GM18520 (cell line): ENCODE measurements at regions not wholly inside any gene's neighbourhood (a gene's known extent, or its start where the extent isn't known, plus 50 kb on each side); places are given as distances from the start of the nearest gene placed in this dataset.

ENCODE experiments used
- ATAC-seq: cut with Tn5 transposase; IDR thresholded peaks from one replicate; pipeline ENCODE4 v1.9.1; 2021; ENCODE audit not compliant: unreplicated experiment

GRCh38 chr16:52805559-52806168 lies 247.0 kb downstream of the CHD9NB start:
- no peak for ATAC-seq

DNA sequence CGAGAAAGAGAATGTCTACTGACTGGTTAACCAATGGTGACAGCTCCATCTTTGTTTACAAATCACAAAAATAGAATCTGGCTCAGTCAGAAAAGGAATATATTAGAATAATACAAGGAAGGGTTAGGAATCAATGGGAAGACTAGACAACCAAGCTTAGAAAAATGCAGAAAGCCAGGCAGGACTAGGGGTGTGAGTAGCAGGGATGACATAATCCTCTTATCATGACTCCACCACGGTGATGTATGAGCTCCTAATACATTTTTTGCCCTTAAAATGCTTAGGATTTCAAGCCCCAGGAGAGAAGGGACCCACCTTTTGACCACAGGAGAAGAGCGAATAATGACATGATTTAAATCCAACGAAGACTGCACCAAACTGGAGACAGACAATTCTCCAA lies 252.3 kb downstream of the CHD9NB start:
- no peak for ATAC-seq

DNA sequence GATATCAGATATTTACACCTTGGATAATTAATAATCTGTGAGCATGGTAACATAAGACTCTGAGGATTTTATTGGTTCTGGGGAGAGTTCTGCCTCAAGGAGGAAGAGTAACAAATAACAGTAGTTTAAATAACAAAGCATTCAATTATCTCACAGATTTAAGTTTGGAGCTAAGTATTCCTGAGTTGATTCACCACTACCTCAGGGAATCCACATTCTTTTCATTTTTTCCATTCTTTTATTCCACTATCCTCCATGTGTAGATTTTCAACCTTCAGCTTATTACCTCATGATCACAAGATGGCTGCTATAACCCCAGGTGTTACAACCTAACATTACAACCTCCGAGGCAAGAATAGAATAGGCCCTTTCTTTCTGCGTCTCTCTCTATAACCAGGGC lies 252.2 kb upstream of the TOX3 start:
- ATAC-seq = no peak

DNA sequence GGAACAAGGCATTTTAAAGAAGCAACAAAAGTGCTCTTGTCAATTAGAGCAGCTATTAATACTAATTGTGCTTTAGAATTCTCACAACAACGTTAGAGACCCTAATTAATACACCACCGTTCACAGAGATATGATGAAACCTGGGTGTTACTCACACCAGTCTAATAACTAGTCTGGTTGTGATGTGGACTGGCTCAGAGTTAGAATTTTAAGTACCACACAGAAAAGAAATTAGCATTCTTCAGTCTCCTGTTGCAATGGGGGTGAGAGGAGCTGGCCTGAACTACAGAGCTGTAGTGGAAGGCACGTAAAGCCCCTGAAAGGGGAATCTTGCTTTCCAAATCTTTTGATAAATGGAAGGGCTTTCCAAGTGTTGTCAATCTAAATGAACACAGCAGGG lies 240.8 kb upstream of the TOX3 start:
- no peak for ATAC-seq

DNA sequence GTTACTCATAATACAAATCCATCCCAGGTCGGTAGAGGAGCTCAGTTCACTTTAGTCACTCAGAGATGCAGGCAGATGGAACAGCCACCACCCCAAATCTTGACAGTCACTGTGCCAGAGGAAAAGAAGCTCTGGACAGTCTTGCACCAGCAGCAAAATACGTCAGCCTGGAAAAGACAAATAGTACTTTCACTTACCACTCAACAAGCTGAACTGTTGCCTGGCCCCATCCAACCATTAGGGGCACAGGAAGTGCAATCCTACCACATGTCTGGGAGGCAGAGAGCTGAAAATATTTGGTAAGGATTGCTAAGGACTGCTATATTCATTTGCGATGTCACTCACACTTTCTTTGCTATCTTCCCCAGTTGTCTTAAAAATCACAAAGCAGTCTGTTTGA lies 239.1 kb upstream of the TOX3 start:
- ATAC-seq = no peak

- no peak for ATAC-seq
These were observed 238.7 kb upstream of the TOX3 start for GRCh38 chr16:52785653-52786052.

DNA sequence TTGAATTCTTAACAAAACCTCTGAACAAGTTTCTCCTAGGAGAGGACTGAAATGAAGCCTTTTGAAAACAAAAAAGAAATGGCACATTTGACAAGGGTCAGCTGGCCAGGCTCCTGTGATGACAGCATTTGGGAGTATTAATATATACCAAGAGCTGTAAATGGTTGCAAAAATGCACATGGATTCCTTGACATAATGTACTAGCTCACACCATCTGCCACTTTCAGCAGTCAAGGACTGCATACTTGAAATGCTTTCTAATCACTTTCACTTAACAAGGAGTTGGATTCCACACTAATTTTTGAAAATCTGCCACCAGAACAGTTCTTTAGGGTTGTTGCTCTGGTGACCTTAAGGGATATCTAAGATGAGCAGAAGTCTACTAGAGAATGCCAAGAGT lies 236.7 kb upstream of the TOX3 start:
- no peak for ATAC-seq

- no peak for ATAC-seq
These were observed 234.2 kb upstream of the TOX3 start for GRCh38 chr16:52781005-52781630.

GRCh38 chr16:52773026-52773425 lies 226.1 kb upstream of the TOX3 start:
- ATAC-seq = no peak

GRCh38 chr16:52770828-52771227 lies 223.9 kb upstream of the TOX3 start:
- ATAC-seq = no peak

DNA sequence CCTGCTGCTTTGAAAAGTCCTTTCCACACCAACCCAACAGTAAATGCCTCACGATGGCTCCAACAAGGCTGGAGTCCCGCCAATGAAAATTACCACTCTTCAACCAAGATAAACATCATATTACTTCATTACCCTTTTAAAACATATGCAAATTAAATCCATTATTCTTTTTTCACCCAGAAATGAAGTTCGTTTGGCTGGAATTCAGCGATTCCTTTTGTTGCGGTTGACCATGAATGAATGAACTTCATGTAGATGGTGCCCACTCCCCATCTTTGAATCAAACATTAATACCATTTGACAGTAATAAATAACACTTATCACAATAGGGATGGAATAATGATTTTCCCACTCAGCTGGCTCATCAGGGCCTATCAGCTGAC lies 211.5 kb upstream of the TOX3 start:
- no peak for ATAC-seq

DNA sequence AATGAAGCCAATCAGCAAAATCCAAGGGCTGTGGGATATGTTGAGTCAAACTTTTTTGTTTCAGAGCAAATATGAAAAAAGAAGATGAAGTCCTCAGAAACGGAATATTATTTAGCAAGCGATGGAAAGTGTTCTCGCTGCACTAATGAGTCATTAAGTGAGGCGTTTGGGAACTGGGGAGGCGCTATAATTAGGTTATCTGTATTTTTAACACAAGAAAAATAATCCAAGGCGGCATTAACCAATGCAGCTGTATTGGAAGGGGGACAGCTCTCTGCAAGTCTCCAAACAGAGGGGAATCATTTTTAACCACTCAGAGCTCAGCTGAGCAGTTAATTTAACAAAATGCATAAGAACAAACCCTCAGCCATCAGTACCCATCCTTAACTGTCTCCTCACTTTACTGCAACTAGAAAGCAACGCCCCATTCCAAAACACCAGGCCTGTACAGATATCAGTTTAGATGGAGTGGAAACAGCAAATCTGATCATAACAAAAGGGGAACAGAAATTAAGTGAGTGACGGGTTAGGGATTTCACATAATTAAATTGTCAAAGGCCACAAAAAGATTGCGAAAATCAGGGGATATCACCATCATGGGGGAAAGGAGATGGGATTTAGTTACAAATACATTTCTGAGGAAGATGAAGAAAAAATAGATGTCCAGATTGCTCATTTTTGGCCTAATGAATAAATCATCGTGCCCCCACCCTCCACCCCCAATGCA lies 211.0 kb upstream of the TOX3 start:
- ATAC-seq = no peak

DNA sequence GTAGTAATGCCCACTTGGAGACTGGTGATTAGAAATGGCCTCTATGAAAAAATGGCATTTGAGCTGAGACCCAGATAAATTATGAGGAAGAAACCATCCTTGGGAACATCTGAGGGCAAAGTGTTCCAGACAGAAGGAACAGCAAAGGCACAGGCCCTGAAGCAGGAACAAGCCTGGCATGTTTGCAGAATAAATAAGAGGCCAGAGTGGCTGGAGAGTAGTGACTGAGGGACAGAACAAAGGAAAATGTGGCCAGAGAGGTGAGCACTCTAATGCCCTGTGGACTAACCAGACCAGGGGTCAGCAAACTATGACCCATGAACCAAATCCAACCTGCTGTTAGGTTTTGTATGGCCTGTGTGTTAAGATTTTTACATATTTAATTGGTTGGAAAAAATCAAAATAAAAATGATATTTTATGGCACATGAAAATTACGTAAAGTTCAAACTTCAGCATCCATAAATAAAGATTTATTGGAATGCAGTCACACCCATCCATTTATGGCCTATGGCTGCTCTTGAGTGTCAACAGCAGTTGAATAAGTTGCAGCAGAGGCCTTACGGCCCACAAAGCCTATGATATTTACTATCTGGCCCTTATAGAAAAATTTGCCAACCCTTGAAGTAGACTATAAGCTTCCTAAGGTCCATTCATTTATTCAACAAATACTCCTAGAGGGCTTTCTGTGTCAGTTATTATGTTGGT lies 210.0 kb upstream of the TOX3 start:
- no peak for ATAC-seq

DNA sequence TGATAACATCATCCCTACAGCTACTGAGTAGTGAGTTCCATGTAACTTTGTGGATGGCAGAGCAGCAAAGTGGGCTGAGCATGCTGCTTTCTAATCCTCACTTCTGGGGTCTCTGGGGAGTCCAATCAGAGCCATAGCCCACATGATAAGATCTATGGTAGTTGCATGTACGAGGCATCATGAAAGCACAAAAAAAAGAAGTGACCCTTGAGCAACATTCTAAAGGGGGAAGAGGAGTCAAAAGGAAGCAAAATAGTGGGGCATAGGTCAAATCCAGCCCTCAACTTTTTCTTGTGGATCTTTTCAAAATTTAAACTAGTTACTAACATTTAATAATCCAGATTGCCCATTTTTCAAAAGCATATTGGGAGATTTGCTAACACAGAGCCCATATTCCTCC lies 208.5 kb upstream of the TOX3 start:
- ATAC-seq = no peak

DNA sequence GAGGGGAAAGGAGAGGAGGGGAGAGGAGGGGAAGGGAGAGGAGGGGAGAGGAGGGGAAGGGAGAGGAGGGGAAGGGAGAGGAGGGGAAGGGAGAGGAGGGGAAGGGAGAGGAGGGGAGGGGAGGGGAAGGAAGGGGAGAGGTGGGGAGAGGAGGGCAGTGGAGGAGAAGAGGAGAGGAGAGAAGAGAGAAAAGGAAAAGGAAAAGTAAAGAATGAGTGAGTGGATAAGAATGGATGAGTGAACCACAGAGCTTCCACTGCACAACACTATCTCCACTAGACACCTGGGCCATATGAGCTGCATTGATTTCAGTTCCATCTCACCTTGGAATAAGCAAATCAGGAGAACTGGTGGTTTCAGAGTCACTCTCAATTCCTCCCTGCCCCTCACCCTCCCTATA lies 204.1 kb upstream of the TOX3 start:
- no peak for ATAC-seq

- ATAC-seq = no peak
These were observed 201.8 kb upstream of the TOX3 start for GRCh38 chr16:52748741-52749140.

DNA sequence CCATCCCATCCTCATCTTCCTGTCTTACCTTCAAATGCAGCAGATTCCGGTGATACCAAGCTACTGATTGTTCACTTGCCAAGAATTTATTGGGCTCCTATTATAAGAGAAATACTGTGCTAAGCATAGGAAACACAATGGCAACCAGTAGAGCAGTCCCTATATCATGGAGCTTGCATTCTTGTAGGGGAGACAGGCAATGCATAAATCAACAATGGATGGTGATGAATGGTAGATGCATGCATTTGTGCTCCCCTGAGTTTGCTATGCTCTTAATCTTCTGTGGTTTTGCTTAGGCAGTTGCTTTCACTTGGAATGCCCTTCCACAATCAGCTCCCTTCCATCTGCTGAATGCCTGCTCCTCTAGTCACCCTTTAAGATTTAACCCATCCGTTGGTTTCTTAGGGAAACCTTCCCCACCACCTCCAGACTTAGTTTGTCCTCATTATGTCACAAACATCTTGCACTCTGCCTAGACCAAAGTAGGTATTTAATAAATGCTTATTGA lies 200.2 kb upstream of the TOX3 start:
- no peak for ATAC-seq

DNA sequence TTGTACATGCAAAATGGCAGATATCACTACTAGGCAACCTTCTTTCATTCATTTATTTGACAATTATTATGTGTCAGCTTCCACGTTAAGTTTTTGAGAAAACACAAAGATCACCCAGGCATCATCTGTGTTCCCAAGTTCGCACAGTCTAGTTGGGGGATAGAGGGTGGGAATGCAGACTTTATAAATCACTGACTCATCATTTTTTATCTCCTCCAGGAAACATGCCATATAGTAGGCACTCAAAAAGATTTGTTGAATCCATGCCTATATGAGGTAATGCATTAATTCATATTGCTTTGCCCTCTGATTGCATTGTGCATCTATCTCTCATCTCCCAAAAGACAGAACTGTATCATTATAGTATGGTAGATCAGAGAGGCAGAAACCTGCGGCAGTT lies 196.8 kb upstream of the TOX3 start:
- ATAC-seq = no peak

GRCh38 chr16:52742608-52743170 lies 195.7 kb upstream of the TOX3 start:
- no peak for ATAC-seq

DNA sequence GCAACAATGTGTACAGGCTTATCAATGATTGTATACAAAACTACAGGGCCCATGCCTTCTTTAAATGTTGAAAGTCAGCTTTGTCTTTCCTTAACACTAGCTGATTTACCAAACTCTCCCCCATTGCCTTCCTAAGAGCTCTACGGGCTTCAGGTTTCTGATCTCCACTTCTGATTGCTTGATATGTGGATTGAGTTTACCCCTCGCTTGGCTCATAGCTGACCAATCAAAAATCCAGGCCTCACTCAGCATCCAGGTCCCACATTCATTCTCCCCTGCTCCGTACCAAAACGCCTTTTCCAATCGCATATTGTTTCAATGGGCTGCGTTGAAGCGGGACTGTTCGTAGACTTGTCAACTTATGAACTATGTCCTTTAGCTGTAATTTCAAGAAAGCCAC lies 195.1 kb upstream of the TOX3 start:
- no peak for ATAC-seq

DNA sequence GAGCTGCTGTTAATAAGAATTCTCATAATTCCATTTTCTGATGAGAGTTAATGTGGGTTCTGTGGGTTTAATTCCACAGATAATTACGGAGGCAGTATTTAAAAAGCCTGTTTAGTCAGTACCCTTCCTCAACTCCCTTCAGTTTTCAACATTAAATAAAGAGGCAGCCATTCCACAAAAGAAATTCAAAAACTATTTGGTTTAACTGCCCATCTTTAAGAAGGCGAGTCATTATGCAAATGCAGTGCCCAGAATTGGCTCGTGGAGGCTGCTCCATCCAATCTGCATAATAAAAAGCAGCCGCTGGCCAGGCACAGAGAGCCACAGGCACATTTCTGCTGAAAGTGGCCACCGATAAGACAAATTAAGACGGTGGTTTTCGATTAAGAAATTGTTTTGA lies 194.4 kb upstream of the TOX3 start:
- ATAC-seq = no peak
